Subcutaneous abdominal adipose tissue (tissue), 5 donors: ENCODE measurements at regions not wholly inside any gene's neighbourhood (a gene's known extent, or its start where the extent isn't known, plus 50 kb on each side); places are given as distances from the start of the nearest gene placed in this dataset.
"Not testable (repeated sequence)": the region's sequence is repeated elsewhere in the genome, so short reads cannot be mapped to it uniquely, and the experiment has no call there.

Source experiments
- H3K27ac ChIP-seq: one replicate; pipeline ENCODE4 v1.7.0; 2013; ENCODE audit warnings: low read depth, mild to moderate bottlenecking, inconsistent platforms, low read length, moderate library complexity
- H3K27me3 ChIP-seq, 5 donors: one replicate each; pipeline ENCODE4 v1.7.0; 2013; ENCODE audit warnings: low read length in 5 of 5, inconsistent platforms in 1 of 5; ENCODE audit not compliant: control insufficient read depth in 5 of 5, insufficient read depth in 4 of 5
- H3K36me3 ChIP-seq, 5 donors: one replicate each; pipeline ENCODE4 v1.7.0; 2013; ENCODE audit warnings: low read length in 5 of 5; ENCODE audit not compliant: control insufficient read depth in 5 of 5, insufficient read depth in 5 of 5
- H3K4me1 ChIP-seq, 5 donors: one replicate each; pipeline ENCODE4 v1.7.0; 2013; ENCODE audit warnings: low read length in 5 of 5, mild to moderate bottlenecking in 3 of 5, moderate library complexity in 1 of 5; ENCODE audit not compliant: control insufficient read depth in 5 of 5, insufficient read depth in 5 of 5
- H3K4me3 ChIP-seq, 5 donors: one replicate each; pipeline ENCODE4 v1.7.0; 2013; ENCODE audit warnings: low read length in 5 of 5, low read depth in 1 of 5
- H3K9ac ChIP-seq, 5 donors: one replicate each; pipeline ENCODE4 v1.7.0; 2013; ENCODE audit warnings: low read length in 5 of 5, mild to moderate bottlenecking in 4 of 5, moderate library complexity in 3 of 5
- H3K9me3 ChIP-seq, 5 donors: one replicate each; pipeline ENCODE4 v1.7.0; 2013; ENCODE audit warnings: low read length in 5 of 5; ENCODE audit not compliant: control insufficient read depth in 5 of 5
- donor health status: healthy.
- donor health status: healthy.
- donor health status: healthy.
- donor health status: healthy.
- donor health status: healthy.

- H3K27me3 ChIP-seq, H3K9ac ChIP-seq, H3K27ac ChIP-seq, H3K4me3 ChIP-seq, H3K9me3 ChIP-seq, H3K4me1 ChIP-seq, H3K36me3 ChIP-seq: not testable (repeated sequence)
These were observed 179.8 kb downstream of the SPDYE17 start for GRCh38 chr7:76852362-76852761.

GRCh38 chr7:76851617-76852016, 180.5 kb downstream of the SPDYE17 start:
- H3K4me3 ChIP-seq, H3K27ac ChIP-seq, H3K9ac ChIP-seq, H3K9me3 ChIP-seq, H3K4me1 ChIP-seq, H3K36me3 ChIP-seq, H3K27me3 ChIP-seq: not testable (repeated sequence)

GRCh38 chr7:76849887-76850563, 182.1 kb downstream of the SPDYE17 start:
- not testable (repeated sequence) for H3K9me3 ChIP-seq, H3K27ac ChIP-seq, H3K4me3 ChIP-seq, H3K4me1 ChIP-seq, H3K9ac ChIP-seq, H3K27me3 ChIP-seq, H3K36me3 ChIP-seq

GRCh38 chr7:76839879-76840278, 192.3 kb downstream of the SPDYE17 start:
- not testable (repeated sequence) for H3K9me3 ChIP-seq, H3K27me3 ChIP-seq, H3K9ac ChIP-seq, H3K4me1 ChIP-seq, H3K4me3 ChIP-seq, H3K27ac ChIP-seq, H3K36me3 ChIP-seq

GRCh38 chr7:76839214-76839613, 192.9 kb downstream of the SPDYE17 start:
- H3K9ac ChIP-seq, H3K4me3 ChIP-seq, H3K9me3 ChIP-seq, H3K27me3 ChIP-seq, H3K27ac ChIP-seq, H3K4me1 ChIP-seq, H3K36me3 ChIP-seq: not testable (repeated sequence)

GRCh38 chr7:76838357-76838756, 193.8 kb downstream of the SPDYE17 start:
- H3K4me1 ChIP-seq, H3K27me3 ChIP-seq, H3K9me3 ChIP-seq, H3K9ac ChIP-seq, H3K36me3 ChIP-seq, H3K27ac ChIP-seq, H3K4me3 ChIP-seq: not testable (repeated sequence)

GRCh38 chr7:76829233-76829632, 202.2 kb upstream of the POMZP3 start:
- H3K9ac ChIP-seq, H3K9me3 ChIP-seq, H3K27me3 ChIP-seq, H3K36me3 ChIP-seq, H3K4me3 ChIP-seq, H3K4me1 ChIP-seq, H3K27ac ChIP-seq: not testable (repeated sequence)

GRCh38 chr7:76826181-76826580, 199.1 kb upstream of the POMZP3 start:
- not testable (repeated sequence) for H3K27ac ChIP-seq, H3K4me1 ChIP-seq, H3K9me3 ChIP-seq, H3K4me3 ChIP-seq, H3K36me3 ChIP-seq, H3K27me3 ChIP-seq, H3K9ac ChIP-seq

- H3K4me1 ChIP-seq, H3K36me3 ChIP-seq, H3K27me3 ChIP-seq, H3K4me3 ChIP-seq, H3K27ac ChIP-seq, H3K9me3 ChIP-seq, H3K9ac ChIP-seq: not testable (repeated sequence)
These were observed 182.8 kb upstream of the POMZP3 start for GRCh38 chr7:76809856-76810255.

GRCh38 chr7:76807588-76808100, 180.6 kb upstream of the POMZP3 start:
- H3K9me3 ChIP-seq, H3K9ac ChIP-seq, H3K4me1 ChIP-seq, H3K4me3 ChIP-seq, H3K27ac ChIP-seq, H3K27me3 ChIP-seq, H3K36me3 ChIP-seq: not testable (repeated sequence)

GRCh38 chr7:76806460-76806859, 179.4 kb upstream of the POMZP3 start:
- H3K9me3 ChIP-seq, H3K36me3 ChIP-seq, H3K9ac ChIP-seq, H3K27me3 ChIP-seq, H3K4me3 ChIP-seq, H3K4me1 ChIP-seq, H3K27ac ChIP-seq: not testable (repeated sequence)
